GM19238 (cell line): ENCODE measurements at regions not wholly inside any gene's neighbourhood (a gene's known extent, or its start where the extent isn't known, plus 50 kb on each side); places are given as distances from the start of the nearest gene placed in this dataset.

Experiments used
- DNase-seq: peaks from one replicate; pipeline ENCODE4 v3.0.0; 2011; ENCODE audit warnings: low spot score; ENCODE audit not compliant: insufficient read length

GRCh38 chr2:134198006-134198634 lies 55.8 kb upstream of the MGAT5 start:
- no peak for DNase-seq

GRCh38 chr2:134199123-134199522 lies 54.7 kb upstream of the MGAT5 start:
- no peak for DNase-seq

- no peak for DNase-seq
Measured at GRCh38 chr2:134200036-134200618, 53.7 kb upstream of the MGAT5 start.

GRCh38 chr2:134201533-134201932 lies 52.3 kb upstream of the MGAT5 start:
- no peak for DNase-seq

GRCh38 chr2:134202371-134202770 lies 51.5 kb upstream of the MGAT5 start:
- no peak for DNase-seq

GRCh38 chr2:134203175-134203574 lies 50.7 kb upstream of the MGAT5 start:
- DNase-seq, result no peak
